ENCODE measurements at regions not wholly inside any gene's neighbourhood (a gene's known extent, or its start where the extent isn't known, plus 50 kb on each side); places are given as distances from the start of the nearest gene placed in this dataset.

GRCh38 chr6:153872946-153873345 lies 166.1 kb upstream of the OPRM1 start:
- peak; percentile 21 for DNase-seq

GRCh38 chr6:153862927-153863326 lies 176.1 kb upstream of the OPRM1 start:
- DNase-seq, result no peak

- DNase-seq, result no peak
Measured at GRCh38 chr6:153862139-153862538, 176.9 kb upstream of the OPRM1 start.

GRCh38 chr6:153858529-153858928 lies 180.5 kb upstream of the OPRM1 start:
- no peak for DNase-seq

- DNase-seq, result no peak
Measured at GRCh38 chr6:153856929-153857376, 182.1 kb upstream of the OPRM1 start.

GRCh38 chr6:153852481-153852880 lies 186.6 kb upstream of the OPRM1 start:
- DNase-seq, result no peak

- no peak for DNase-seq
Measured at GRCh38 chr6:153852034-153852433, 187.0 kb upstream of the OPRM1 start.

GRCh38 chr6:153849072-153849779 lies 189.8 kb upstream of the OPRM1 start:
- DNase-seq, result no peak

GRCh38 chr6:153843420-153843819 lies 195.6 kb upstream of the OPRM1 start:
- DNase-seq, result no peak

GRCh38 chr6:153842491-153842890 lies 196.5 kb upstream of the OPRM1 start:
- no peak for DNase-seq

GRCh38 chr6:153840039-153840850 lies 198.8 kb upstream of the OPRM1 start:
- no peak for DNase-seq

- DNase-seq, result no peak
Measured at GRCh38 chr6:153832543-153832942, 206.5 kb upstream of the OPRM1 start.

GRCh38 chr6:153831350-153832078 lies 207.5 kb upstream of the OPRM1 start:
- DNase-seq, result no peak

- DNase-seq, result no peak
Measured at GRCh38 chr6:153817173-153817572, 221.9 kb upstream of the OPRM1 start.

GRCh38 chr6:153816366-153816765 lies 222.7 kb upstream of the OPRM1 start:
- no peak for DNase-seq

GRCh38 chr6:153814136-153814535 lies 224.9 kb upstream of the OPRM1 start:
- DNase-seq, result no peak

GRCh38 chr6:153804755-153805330 lies 234.2 kb upstream of the OPRM1 start:
- no peak for DNase-seq

GRCh38 chr6:153801917-153802316 lies 237.1 kb upstream of the OPRM1 start:
- no peak for DNase-seq

GRCh38 chr6:153800580-153801188 lies 238.4 kb upstream of the OPRM1 start:
- no peak for DNase-seq

- DNase-seq, result no peak
Measured at GRCh38 chr6:153790876-153791473, 248.1 kb upstream of the OPRM1 start.

GRCh38 chr6:153790048-153790447 lies 249.0 kb upstream of the OPRM1 start:
- DNase-seq, result no peak

- DNase-seq, result no peak
Measured at GRCh38 chr6:153787341-153787606, 251.8 kb upstream of the OPRM1 start.

GRCh38 chr6:153781306-153781705 lies 257.7 kb upstream of the OPRM1 start:
- DNase-seq, result no peak
